Testis (tissue), 2 donors: ENCODE measurements at regions not wholly inside any gene's neighbourhood (a gene's known extent, or its start where the extent isn't known, plus 50 kb on each side); places are given as distances from the start of the nearest gene placed in this dataset.

Experiments used
- CTCF ChIP-seq, 3 experiments: fragments of 450-650 bp in 2 of 3; fragments of 200-600 bp in 1 of 3; sonication (generic) in 1 of 3; IDR thresholded peaks; one replicate each; pipeline ENCODE4 v1.5.1; 2016 to 2019; ENCODE audit warnings: antibody characterized with exemption in 3 of 3, mild to moderate bottlenecking in 2 of 3, moderate library complexity in 1 of 3
- POLR2A ChIP-seq: fragments of 450-650 bp; IDR thresholded peaks from one replicate; pipeline ENCODE4 v1.6.1; 2017; ENCODE audit warnings: antibody characterized with exemption, mild to moderate bottlenecking, moderate library complexity

DNA sequence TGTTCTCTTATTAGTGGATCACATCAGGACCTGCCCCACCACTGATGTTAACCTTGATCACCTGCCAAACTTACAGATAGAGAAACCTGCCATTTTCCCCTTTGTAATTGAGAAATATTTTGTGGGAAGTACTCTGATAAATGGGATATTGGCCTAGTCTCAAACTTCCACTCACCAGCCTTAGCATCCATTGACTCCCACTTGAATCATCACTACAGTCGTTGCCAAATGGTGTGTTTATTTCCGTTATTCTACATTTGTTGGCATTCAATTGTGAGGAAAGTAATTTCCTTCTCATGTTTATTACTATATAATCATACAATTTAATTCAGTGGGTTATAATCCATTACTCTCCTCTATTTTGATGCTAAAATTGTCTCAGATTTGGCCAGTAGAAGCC is 156.4 kb upstream of the CXCL13 start:
- TF ChIP-seq CTCF (IDR thresholded peaks at IDR 0.05) (no peak), POLR2A (no peak)
